ENCODE measurements at regions not wholly inside any gene's neighbourhood (a gene's known extent, or its start where the extent isn't known, plus 50 kb on each side); places are given as distances from the start of the nearest gene placed in this dataset.

DNA sequence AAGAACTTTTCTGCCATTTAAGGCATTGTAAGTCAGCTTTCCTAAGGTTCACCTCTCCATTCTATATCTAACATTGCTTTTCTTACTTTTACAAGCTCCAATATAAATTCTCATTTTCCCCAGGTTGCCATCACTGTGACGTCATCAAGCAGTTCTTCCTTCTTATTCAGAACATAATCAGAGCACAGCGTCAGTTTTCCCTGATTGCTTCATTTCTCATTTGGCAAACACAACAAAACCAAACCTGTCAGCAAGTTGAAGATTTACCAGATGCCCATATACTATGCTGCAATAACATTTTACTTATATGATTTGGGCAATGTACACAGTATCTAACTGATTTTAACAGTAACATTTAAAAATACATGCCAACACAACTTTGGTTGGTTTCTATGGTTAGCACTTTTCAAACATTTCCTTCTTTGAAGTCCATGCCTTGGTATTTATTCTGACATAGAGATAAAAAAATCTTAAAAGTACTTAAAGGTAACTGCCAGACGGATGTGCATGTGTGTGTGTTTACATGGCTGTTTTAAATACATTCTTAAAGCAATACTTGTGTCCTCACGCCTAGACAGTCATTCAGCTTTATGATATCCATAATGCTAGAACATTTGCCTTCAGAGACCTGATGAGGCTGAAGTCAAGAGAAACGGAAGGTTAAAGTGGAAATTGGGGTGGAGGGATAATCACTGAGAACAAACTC, 264.0 kb downstream of the KLF12 start:
- no peak for TF ChIP-seq POLR2AphosphoS5 (IDR thresholded peaks at IDR 0.05; ENCODE audit: low read depth, low read length)
- TF ChIP-seq, protein P1, sequence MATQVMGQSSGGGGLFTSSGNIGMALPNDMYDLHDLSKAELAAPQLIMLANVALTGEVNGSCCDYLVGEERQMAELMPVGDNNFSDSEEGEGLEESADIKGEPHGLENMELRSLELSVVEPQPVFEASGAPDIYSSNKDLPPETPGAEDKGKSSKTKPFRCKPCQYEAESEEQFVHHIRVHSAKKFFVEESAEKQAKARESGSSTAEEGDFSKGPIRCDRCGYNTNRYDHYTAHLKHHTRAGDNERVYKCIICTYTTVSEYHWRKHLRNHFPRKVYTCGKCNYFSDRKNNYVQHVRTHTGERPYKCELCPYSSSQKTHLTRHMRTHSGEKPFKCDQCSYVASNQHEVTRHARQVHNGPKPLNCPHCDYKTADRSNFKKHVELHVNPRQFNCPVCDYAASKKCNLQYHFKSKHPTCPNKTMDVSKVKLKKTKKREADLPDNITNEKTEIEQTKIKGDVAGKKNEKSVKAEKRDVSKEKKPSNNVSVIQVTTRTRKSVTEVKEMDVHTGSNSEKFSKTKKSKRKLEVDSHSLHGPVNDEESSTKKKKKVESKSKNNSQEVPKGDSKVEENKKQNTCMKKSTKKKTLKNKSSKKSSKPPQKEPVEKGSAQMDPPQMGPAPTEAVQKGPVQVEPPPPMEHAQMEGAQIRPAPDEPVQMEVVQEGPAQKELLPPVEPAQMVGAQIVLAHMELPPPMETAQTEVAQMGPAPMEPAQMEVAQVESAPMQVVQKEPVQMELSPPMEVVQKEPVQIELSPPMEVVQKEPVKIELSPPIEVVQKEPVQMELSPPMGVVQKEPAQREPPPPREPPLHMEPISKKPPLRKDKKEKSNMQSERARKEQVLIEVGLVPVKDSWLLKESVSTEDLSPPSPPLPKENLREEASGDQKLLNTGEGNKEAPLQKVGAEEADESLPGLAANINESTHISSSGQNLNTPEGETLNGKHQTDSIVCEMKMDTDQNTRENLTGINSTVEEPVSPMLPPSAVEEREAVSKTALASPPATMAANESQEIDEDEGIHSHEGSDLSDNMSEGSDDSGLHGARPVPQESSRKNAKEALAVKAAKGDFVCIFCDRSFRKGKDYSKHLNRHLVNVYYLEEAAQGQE (IDR thresholded peaks at IDR 0.05; ENCODE audit: insufficient read depth in 1 of 2, low read depth in 2 of 2, low read length in 2 of 2), result no peak
- no peak for TF ChIP-seq TAF1 (IDR thresholded peaks at IDR 0.05; ENCODE audit: borderline replicate concordance, insufficient read depth, low read length)

All from PFSK-1 (cell line).